Activated CD4-positive, alpha-beta T cell treated with anti-CD3 and anti-CD28 coated beads, Interleukin-10, Interleukin-2, amounts not matched to agents 100 ng/mL and 50 ng/mL, durations not matched to agents 16 hours and 8 hours (primary cell): ENCODE measurements at regions not wholly inside any gene's neighbourhood (a gene's known extent, or its start where the extent isn't known, plus 50 kb on each side); places are given as distances from the start of the nearest gene placed in this dataset.
"Not testable (repeated sequence)": the region's sequence is repeated elsewhere in the genome, so short reads cannot be mapped to it uniquely, and the experiment has no call there.

Experiments
- DNase-seq: peaks from one replicate; pipeline ENCODE4 v3.0.0-alpha.2; 2020

DNA sequence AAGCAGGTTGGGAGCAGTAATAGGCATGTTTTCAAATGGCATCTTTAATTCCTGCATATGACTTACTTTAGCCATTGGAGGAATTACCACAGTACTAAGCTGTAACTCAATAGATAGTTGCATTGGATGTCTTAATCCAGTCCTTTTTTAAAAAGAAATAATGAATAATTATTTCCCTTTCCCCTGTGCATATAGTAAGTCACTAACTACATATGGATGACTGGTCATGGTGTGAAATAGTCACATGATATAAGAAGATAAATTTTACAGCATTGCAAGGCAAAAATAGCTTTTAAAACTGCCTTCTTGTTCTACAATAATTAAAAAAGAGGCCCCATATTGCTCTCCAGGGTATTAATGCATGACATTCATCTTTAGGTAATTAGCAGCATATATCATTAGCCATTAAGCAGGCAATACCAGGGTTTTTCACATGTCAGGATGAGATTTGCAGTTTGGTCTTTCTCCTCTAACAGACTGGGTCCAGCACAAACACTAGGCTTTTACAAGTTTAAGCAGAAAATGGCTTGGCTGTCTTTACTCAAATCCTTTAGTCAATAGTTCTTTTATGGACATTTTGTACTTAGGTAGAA is 606.4 kb upstream of the RORB start:
- DNase-seq, result no peak

- no peak for DNase-seq
Observed at GRCh38 chr9:73892335-73892734, 604.8 kb upstream of the RORB start.

GRCh38 chr9:73893230-73893629 is 603.9 kb upstream of the RORB start:
- DNase-seq, result no peak

DNA sequence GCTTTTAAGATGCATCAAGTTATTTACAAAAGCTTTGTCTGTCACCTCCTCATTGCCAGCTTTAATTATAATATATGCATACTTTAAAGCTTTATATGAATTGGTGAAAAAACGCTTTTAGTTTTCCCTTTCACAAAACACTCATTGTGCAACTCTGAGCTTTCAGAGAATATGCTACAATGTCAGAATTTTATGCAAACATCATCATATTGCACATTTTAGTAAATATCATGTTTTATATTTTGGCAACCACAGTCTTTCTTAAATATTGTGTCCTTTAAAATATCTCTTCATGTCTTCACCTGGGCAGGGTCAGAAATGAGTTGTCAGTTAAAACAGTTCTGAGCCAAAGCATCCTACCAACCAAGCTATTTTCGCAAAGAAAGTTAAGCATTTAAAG is 601.1 kb upstream of the RORB start:
- no peak for DNase-seq

DNA sequence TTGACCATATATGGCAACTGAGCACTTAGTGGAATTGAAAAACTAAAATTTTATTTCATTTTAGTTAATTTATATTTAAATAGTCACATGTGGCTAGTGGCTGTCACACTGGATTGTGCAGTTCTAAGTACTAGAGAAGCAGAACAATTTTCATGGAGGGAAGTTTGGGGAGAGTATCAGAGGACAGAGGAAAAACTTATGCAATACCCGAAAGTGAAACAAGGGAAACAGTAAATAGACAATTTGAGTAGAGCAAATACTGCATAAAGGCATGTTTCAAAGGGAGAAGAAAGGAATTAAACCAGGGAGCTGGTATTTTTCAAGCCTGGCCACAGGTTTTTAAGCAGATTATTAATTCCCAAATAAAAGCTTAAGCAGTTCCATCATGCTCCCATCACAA is 590.5 kb upstream of the RORB start:
- no peak for DNase-seq

- DNase-seq, result no peak
Observed at GRCh38 chr9:73911804-73912203, 585.3 kb upstream of the RORB start.

DNA sequence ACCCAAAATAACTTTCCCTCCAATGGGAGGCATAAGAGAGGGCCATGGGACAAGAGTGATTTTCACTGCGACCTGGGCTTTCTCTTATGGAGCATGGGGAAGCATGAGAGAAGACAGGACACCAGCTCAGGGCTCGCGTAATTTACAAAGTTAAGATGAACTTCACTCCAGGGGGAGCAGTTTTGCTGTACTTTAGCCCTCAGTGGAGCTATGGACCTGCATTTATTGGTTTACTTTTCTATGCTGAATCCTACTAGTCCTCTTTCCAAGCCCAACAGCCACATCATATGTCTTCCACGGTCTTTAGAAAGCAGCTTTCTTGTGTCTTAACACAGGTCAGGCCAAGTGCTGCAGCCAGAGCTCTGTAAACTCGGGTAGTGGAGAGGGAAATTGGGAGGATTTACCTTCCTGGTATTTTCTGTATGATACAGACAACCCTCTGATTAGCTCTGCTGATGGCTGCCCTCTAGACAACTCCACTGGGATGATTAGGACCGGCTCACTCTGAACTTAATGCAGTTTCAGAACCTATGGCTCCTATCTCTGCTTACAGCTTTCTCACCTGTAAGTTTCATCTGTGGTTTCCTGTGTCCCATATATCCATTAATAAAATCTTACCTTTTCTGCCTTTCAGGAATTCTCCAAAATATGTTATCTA is 581.0 kb upstream of the RORB start:
- no peak for DNase-seq

- no peak for DNase-seq
Observed at GRCh38 chr9:73919712-73920111, 577.4 kb upstream of the RORB start.

GRCh38 chr9:73923796-73924195 is 573.3 kb upstream of the RORB start:
- DNase-seq, result no peak

- DNase-seq, result no peak
Observed at GRCh38 chr9:73951147-73951546, 546.0 kb upstream of the RORB start.

- DNase-seq, result no peak
Observed at GRCh38 chr9:73962792-73963191, 534.3 kb upstream of the RORB start.

DNA sequence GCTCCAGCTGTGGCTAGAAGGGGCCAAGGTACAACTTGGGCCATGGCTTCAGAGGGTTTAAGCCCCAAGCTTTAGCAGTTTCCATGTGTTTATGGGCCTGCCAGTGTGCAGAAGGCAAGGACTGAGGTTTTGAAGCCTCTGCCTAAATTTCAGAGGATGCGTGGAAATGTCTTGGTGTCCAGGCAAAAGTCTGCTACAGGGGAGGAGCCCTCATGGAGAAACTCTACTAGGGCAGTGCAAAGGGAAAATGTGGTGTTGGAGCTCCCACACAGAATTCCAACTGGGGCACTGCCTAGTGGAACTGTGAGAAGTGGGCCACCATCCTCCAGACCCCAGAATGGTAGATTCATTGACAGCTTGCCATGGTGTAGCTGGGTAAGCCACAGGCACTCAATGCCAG is 527.2 kb upstream of the RORB start:
- no peak for DNase-seq

- DNase-seq, result not testable (repeated sequence)
Observed at GRCh38 chr9:73976424-73976823, 520.7 kb upstream of the RORB start.

GRCh38 chr9:73979894-73980264 is 517.3 kb upstream of the RORB start:
- no peak for DNase-seq

DNA sequence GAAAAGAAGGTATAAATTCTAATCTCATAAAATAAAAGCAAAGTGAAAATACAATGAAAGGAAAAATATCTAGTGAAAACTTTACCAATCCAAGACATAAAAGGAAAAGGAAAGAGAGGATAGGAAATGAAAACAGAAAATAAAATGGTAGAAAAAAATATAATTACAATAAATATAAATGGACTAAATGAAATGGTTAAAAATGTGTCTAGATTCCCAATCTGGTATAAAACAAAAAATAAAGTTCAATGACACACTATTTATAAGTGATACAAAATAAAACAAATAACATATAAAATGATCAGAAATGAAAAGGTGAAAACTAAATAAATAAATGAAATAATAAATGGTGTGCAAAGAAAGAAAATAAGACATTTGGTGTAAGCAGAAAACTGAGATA is 516.4 kb upstream of the RORB start:
- DNase-seq, result no peak

- no peak for DNase-seq
Observed at GRCh38 chr9:73981405-73981804, 515.7 kb upstream of the RORB start.

DNA sequence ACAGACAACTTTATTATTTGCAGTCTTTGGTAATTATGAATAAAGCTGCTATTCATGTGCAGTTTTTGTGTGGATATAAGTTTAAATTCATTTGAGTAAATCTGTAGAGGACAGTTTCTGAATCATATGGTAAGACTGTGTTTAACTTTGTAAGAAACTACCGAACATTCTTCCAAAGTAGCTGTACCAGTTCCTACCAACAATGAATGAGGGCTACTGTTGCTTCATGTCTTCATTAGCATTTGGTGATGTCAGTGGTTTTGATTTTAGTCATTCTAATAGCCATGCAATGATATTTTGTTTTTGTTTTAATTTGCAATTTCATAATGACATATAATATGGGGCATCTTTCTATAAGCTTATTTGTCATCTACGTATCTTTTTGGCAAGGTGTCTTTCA is 501.3 kb upstream of the RORB start:
- DNase-seq, result no peak

DNA sequence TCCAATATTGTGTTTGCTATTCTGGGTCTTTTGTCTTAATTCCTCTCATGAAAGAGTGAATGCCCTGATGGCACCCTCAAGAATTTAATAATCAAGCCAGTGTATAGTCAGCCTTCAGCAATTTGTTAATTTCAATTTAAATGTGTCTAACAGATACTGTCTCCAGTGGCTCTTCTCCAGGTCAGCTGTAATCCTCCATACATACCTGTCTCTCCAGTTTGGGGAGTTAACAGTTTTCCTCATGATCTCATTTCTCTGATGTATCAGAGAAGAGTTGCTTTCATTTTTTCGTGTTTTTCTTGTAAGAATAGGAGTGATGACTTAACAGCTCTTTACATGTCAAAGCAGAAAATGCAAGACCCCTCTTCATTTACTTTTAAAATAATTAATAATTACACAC is 500.3 kb upstream of the RORB start:
- no peak for DNase-seq

- DNase-seq, result no peak
Observed at GRCh38 chr9:74001382-74001781, 495.8 kb upstream of the RORB start.

- DNase-seq, result no peak
Observed at GRCh38 chr9:74006935-74007334, 490.2 kb upstream of the RORB start.

- no peak for DNase-seq
Observed at GRCh38 chr9:74007833-74008232, 489.3 kb upstream of the RORB start.

- no peak for DNase-seq
Observed at GRCh38 chr9:74016004-74016403, 481.1 kb upstream of the RORB start.

GRCh38 chr9:74025402-74025925 is 471.7 kb upstream of the RORB start:
- no peak for DNase-seq

GRCh38 chr9:74032421-74032820 is 464.7 kb upstream of the RORB start:
- no peak for DNase-seq

GRCh38 chr9:74035786-74036185 is 461.3 kb upstream of the RORB start:
- no peak for DNase-seq
